GM21529 (cell line): ENCODE measurements at regions not wholly inside any gene's neighbourhood (a gene's known extent, or its start where the extent isn't known, plus 50 kb on each side); places are given as distances from the start of the nearest gene placed in this dataset.

Source experiments
- ATAC-seq: cut with Tn5 transposase; IDR thresholded peaks from one replicate; pipeline ENCODE4 v1.9.1; 2021; ENCODE audit not compliant: unreplicated experiment

- no peak for ATAC-seq
Measured at GRCh38 chr1:201589186-201589585, 50.3 kb downstream of the NAV1 start.

- ATAC-seq, result no peak
Measured at GRCh38 chr1:201590474-201590873, 51.5 kb downstream of the NAV1 start.

GRCh38 chr1:201591348-201591747 is 52.4 kb downstream of the NAV1 start:
- ATAC-seq, result no peak

- no peak for ATAC-seq
Measured at GRCh38 chr1:201591981-201592380, 53.1 kb downstream of the NAV1 start.

- no peak for ATAC-seq
Measured at GRCh38 chr1:201593200-201593921, 54.4 kb downstream of the NAV1 start.

GRCh38 chr1:201594575-201595245 is 55.8 kb downstream of the NAV1 start:
- no peak for ATAC-seq

GRCh38 chr1:201595381-201595780 is 56.5 kb downstream of the NAV1 start:
- no peak for ATAC-seq

DNA sequence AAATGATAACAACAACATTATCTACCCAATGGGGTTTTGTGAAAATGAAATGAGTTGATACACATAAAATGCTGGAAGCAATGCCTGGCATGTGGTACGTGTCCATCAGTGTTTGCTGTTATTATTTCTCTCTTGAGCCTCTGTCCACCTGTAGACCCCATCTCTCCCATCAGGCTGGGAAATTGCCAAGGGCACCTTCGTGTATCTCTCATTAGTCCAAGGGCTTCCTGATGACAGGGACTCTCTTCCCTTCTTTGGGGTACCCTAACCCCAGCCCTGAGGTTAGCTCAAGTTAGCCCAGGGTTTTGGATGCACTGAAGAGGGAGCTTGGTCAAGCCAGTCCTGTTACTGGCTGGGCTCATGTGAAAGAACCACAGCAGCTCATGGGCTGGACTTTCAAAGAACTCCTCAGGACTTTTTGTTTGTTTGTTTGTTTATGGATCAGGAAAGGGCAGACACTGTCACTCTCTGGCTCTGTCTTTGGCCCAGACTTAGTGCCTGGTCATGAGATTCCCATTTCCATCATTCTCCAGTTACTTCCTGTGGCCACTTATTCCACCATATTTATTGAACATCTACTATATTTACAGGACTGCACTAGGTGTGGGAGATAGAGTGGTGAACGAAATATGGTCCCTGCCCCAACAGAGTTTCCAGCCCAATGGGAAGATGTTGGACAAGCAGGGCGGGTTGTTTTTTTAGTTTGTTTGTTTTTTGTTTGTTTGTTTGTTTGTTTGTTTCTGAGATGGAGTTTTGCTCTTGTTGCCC is 57.4 kb downstream of the NAV1 start:
- no peak for ATAC-seq

GRCh38 chr1:201597551-201598230 is 58.8 kb downstream of the NAV1 start:
- ATAC-seq, result no peak

DNA sequence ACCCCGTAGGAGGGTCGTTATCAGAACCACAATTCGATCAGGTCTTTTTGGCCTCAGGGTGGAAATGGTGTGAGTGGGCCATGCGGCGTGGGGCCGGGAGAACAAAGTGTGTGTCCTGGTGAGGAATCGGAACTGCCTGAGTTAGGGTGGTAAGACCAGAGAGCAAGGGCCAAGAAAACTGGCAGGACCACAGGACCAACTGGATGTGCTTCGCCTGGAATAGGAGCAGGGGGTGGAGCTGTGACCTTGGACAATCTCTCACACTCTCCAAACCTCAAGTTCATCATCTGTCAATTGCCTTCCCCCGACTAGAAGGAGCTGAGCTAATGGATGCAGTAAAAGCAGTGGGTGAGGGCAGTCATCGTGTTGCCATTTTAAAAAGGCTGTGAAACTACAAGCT is 59.5 kb downstream of the NAV1 start:
- no peak for ATAC-seq

DNA sequence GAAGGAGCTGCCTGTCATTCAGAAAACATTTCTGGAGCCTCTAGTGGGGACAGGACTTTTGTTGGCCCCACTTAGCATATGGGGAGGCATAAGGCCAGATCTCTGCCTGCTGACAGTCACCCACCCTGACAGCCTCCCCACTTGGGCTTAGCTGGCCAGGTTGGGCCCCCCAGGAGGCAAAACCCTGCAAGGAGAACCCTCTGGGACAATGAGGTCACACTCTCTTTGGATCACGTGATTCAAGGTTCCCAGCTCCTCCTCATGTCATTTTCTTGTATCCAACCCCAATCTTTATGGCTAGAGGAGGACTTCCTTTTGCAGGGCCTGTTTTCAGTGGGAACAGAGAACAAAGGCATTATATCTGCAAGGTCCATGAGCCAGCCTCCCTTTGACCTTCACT is 60.0 kb downstream of the NAV1 start:
- ATAC-seq, result no peak

DNA sequence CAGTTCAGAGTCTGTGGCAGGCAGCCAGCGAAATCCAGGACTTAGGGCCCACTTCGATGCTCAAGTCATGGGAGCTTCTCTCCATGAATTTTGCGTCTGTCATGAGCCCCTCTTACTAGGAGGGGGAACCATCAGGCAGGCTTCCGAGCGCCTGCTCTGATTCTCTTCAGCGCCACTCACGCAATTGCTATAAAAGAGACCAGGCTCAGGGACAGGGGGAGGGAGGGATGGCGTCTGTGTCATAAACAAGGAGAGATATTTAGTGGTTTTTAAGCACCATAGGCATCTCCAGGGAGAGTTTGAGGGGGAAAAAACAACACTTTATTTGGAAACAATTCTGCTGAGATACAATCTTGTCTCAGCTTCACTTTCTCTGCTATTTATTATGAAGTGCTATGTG is 60.6 kb downstream of the NAV1 start:
- ATAC-seq, result no peak

GRCh38 chr1:201602413-201603265 is 63.7 kb downstream of the NAV1 start:
- no peak for ATAC-seq

DNA sequence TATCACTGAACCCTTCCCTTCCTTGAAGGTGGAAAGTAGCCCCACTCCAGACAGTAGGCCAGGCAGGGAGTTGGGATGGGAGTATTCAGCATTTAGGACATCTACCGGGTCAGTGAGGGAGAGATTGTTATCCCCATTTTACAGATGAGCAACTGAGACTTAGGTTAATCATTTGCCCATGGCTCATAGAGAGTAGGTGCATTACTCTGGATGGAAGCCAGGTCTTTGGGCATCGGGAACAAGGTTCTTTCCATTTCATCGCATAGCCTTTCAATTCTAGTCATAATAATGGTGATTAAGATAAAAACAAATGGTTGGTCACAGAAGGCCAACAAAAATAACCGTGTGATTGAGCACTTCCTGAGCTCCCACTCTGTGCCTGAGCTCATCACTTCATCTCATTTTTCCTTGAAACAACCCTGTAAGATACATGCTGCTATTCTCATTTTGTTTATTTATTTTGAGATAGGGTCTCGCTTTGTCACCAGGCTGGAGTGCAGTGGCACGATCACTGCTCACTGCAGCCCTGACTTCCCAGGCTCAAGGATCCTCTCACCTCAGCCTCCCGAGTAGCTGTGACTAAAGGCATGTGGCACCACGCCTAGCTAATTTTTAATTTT is 64.8 kb downstream of the NAV1 start:
- ATAC-seq, result no peak

DNA sequence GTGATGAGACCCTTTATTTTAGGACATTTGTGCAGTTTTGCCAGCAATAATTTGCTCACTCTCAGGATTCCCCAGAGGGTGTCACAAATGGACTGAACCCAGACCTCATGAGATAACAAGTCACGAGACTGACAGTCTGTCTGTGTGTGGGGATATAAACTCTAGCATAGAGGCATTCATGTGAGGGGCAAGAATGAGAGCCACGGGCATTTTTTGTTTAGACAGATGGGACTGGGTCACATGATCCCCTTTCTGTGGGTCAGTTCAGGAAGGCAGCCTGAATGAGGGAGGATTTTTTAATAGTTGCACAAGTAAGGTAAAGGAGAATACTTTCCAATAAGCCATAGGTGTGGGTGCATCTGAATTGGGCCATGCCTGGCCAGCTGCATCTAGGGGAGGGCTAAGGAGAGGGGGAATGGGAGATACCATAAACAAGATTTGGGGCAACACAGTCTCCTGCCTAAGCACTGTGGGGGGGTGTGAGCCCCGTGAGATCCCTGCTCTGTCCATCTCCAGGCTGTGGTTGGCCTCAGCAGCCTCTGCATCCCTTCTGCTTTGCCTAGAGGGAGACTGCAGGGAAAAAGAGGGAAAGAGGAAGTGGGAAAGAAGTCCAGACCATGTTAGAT is 66.6 kb downstream of the NAV1 start:
- no peak for ATAC-seq

DNA sequence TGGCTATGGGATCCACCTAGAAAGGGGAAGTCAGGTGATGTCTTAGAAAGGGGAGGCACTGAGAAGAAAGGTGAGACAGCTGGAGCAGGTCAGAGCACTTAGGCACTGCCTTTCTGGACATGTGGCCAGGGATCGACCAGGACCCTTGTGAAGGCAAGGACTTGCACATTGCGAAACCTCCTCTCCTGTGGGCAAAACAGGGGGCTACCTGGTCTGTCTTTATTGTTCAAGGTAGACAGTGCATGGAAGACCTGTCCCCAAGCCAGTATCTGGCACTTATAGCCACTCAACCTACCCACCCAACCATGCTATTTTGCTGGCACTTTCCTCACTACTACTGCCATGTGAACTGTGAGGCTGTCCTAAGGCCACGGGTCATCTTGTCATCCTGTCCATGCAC is 67.2 kb downstream of the NAV1 start:
- ATAC-seq, result no peak

- no peak for ATAC-seq
Measured at GRCh38 chr1:201606623-201607022, 67.7 kb downstream of the NAV1 start.

DNA sequence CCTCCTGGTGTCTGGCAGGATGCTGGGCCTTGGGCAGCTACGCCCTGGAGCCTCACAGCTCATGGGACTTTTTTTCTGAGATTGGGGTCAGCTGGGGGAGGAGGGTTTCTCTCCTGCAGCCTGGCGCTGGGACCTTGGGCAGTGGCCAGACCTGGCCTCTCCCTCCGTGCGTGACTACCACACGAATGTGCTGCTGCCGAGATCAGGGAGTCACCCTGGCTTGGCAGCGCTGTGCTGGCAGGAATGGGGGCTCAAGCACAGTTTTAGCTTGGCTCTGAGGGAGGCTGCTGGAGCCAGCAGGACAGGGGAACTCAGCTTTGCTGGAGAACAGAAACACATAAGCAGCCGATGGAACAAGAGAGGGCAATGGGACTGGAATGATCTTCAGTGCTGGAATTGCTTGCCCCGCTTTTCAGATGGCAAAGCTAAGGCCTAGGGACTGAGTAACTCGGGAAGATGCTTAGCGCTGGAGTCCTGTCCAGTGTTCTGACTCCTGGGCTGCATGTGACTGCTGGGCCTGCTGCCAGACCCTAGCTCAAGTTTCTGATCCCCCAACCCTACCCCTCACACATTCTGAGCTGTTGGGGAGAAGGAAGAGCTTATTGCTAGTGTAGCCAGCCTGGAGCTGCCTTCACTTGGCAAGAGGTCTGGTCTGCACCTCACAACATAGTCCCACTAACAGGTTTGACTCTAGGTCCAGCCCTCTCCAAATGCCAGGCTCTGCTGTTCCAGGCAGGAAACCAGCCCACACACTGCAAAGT is 69.9 kb downstream of the NAV1 start:
- ATAC-seq, result no peak
